ENCODE measurements at regions not wholly inside any gene's neighbourhood (a gene's known extent, or its start where the extent isn't known, plus 50 kb on each side); places are given as distances from the start of the nearest gene placed in this dataset.
A peak's percentile ranks its signal among the peaks of the same experiment; 100 is the strongest.

GRCh38 chr3:107428051-107428858, 51.0 kb downstream of the CCDC54 start:
- intact Hi-C loops (cut with DNase I), result no loop called here
- no peak overlapping the region for H3K27ac ChIP-seq
- TF ChIP-seq CTCF (IDR thresholded peaks at IDR 0.05) (no peak), POLR2A (IDR thresholded peaks at IDR 0.05) (no peak)
- whole genome bisulfite sequencing, 2 donors, result 61 to 77% methylated on average over 4 of the region's 4 CpGs
- H3K4me1 ChIP-seq, result peaks cover 27% of the 10 kb centered on the region
- no peaks in the 10 kb centered on the region for H3K27me3 ChIP-seq
- H3K9me3 ChIP-seq, result no peaks in the 10 kb centered on the region
- ATAC-seq (no peak), DNase-seq (no peak)
- no peak overlapping the region for H3K4me3 ChIP-seq
- H3K36me3 ChIP-seq (replicated peaks in 1 of 2; ENCODE audit: insufficient read depth in 1 of 2, low read depth in 2 of 2), result no peaks in the 10 kb centered on the region

GRCh38 chr3:107429320-107430181, 52.3 kb downstream of the CCDC54 start:
- Histone ChIP-seq H3K27me3 (no peaks in the 10 kb centered on the region), H3K4me1 (peaks cover 27% of the 10 kb centered on the region), H3K4me3 (peak overlapping the region in 1 of 2 donors; percentile 6), H3K36me3 (replicated peaks in 1 of 2; ENCODE audit: insufficient read depth in 1 of 2, low read depth in 2 of 2) (no peaks in the 10 kb centered on the region), H3K27ac (peak overlapping the region in 3 of 4 donors; percentile 8 to 93 (median 33)), H3K9me3 (no peaks in the 10 kb centered on the region)
- intact Hi-C loops (cut with DNase I), result no loop called here
- peak; percentile 62 to 87 (median 77) for TF ChIP-seq CTCF (IDR thresholded peaks at IDR 0.05)
- TF ChIP-seq POLR2A (IDR thresholded peaks at IDR 0.05), result peak in 1 of 3 donors; percentile 31
- DNase-seq (peak; percentile 61 to 72 (median 64)), ATAC-seq (peak; percentile 58)
- 19 to 29% methylated on average over 27 to 37 of the region's 37 CpGs for WGBS, 2 donors

- Histone ChIP-seq H3K27ac (peak overlapping the region; percentile 93 to 97 (median 95)), H3K36me3 (replicated peaks in 1 of 2; ENCODE audit: insufficient read depth in 1 of 2, low read depth in 2 of 2) (no peaks in the 10 kb centered on the region), H3K4me1 (peaks cover 27% of the 10 kb centered on the region), H3K9me3 (no peaks in the 10 kb centered on the region), H3K27me3 (no peaks in the 10 kb centered on the region), H3K4me3 (peak overlapping the region; percentile 6 to 28)
- ATAC-seq (no peak), DNase-seq (no peak)
- no peak for TF ChIP-seq POLR2A (IDR thresholded peaks at IDR 0.05)
- no peak for TF ChIP-seq CTCF (IDR thresholded peaks at IDR 0.05)
- intact Hi-C loops (cut with DNase I), result no loop called here
- WGBS, 2 donors, result 26 to 28% methylated on average over 23 of the region's 23 CpGs
Measured at GRCh38 chr3:107430214-107430995, 53.2 kb downstream of the CCDC54 start.

GRCh38 chr3:107430996-107431245, 53.7 kb downstream of the CCDC54 start:
- H3K36me3 ChIP-seq (replicated peaks in 1 of 2; ENCODE audit: insufficient read depth in 1 of 2, low read depth in 2 of 2), result no peaks in the 10 kb centered on the region
- H3K27me3 ChIP-seq, result no peaks in the 10 kb centered on the region
- intact Hi-C loops (cut with DNase I), result no loop called here
- H3K27ac ChIP-seq, result peak overlapping the region; percentile 93 to 97 (median 95)
- peak overlapping the region; percentile 14 to 28 for H3K4me3 ChIP-seq
- no peak for DNase-seq
- no peaks in the 10 kb centered on the region for H3K9me3 ChIP-seq
- ATAC-seq, result peak; percentile 20
- peaks cover 27% of the 10 kb centered on the region for H3K4me1 ChIP-seq
- WGBS, 2 donors, result 0 to 1% methylated on average over 10 to 16 of the region's 16 CpGs
- TF ChIP-seq POLR2A (IDR thresholded peaks at IDR 0.05), result no peak
- TF ChIP-seq CTCF (IDR thresholded peaks at IDR 0.05), result no peak
